H1 (cell line): ENCODE measurements at regions not wholly inside any gene's neighbourhood (a gene's known extent, or its start where the extent isn't known, plus 50 kb on each side); places are given as distances from the start of the nearest gene placed in this dataset.

Experiments
- CTCF ChIA-PET: fragments of 300-600 bp; sonication (Branson Sonifier 250); formaldehyde crosslinking; loops from one replicate; lab custom pipeline; 2021; ENCODE audit not compliant: partially characterized antibody; lab: Charles Lee
- POLR2A ChIA-PET: fragments of 300-600 bp; sonication (Branson Sonifier 250); formaldehyde crosslinking; loops from one replicate; lab custom pipeline; 2021; ENCODE audit warnings: inconsistent platforms; ENCODE audit not compliant: partially characterized antibody; lab: Charles Lee
- DNase-seq, 2 experiments: peaks; one replicate each; pipeline versions ENCODE4 v3.0.0 to v3.0.0-alpha.2; 2010 to 2022; ENCODE audit warnings: low spot score in 2 of 2, low read depth in 1 of 2, mixed read lengths in 1 of 2
- FAIRE-seq: peaks from 2 replicates; lab custom pipeline; 2011; peaks lifted over from hg19 to GRCh38; lab: Jason Lieb, UNC
- H2AFZ ChIP-seq: 2 replicates; pipeline ENCODE4 v1.8.1; 2012; ENCODE audit warnings: low read length, inconsistent platforms
- H2AK5ac ChIP-seq: 2 replicates; pipeline ENCODE4 v1.6.1; 2013; ENCODE audit warnings: low read depth, low read length
- H2BK120ac ChIP-seq: replicated peaks from 2 replicates; pipeline ENCODE3; 2013; ENCODE audit warnings: low read depth, low read length, inconsistent platforms
- H2BK12ac ChIP-seq: 2 replicates; pipeline ENCODE4 v1.6.1; 2013; ENCODE audit warnings: low read depth, low read length
- H2BK15ac ChIP-seq: 2 replicates; pipeline ENCODE4 v1.6.1; 2013; ENCODE audit warnings: low read length
- H2BK20ac ChIP-seq: 2 replicates; pipeline ENCODE4 v1.6.1; 2013; ENCODE audit warnings: low read length
- H2BK5ac ChIP-seq: 2 replicates; pipeline ENCODE4 v1.6.1; 2013; ENCODE audit warnings: low read depth, low read length
- H3K14ac ChIP-seq: 2 replicates; pipeline ENCODE4 v1.6.1; 2013; ENCODE audit warnings: inconsistent platforms; ENCODE audit not compliant: insufficient read length
- H3K18ac ChIP-seq: 2 replicates; pipeline ENCODE4 v1.6.1; 2013; ENCODE audit warnings: low read length; ENCODE audit errors: extremely low read depth
- H3K23ac ChIP-seq: 2 replicates; pipeline ENCODE4 v1.6.1; 2013; ENCODE audit warnings: inconsistent platforms; ENCODE audit not compliant: insufficient read length
- H3K23me2 ChIP-seq: 2 replicates; pipeline ENCODE4 v1.6.1; 2013; ENCODE audit warnings: low read depth, low read length
- H3K27ac ChIP-seq: 2 replicates; pipeline ENCODE4 v1.6.1; 2011; ENCODE audit warnings: low read depth, low read length, inconsistent platforms
- H3K27me3 ChIP-seq, 4 experiments: replicated peaks in 1 of 4; 1 replicate in 1 of 4; 2 replicates in 3 of 4; pipeline versions ENCODE4 v1.6.1 to v1.8.1; 2011 to 2013; ENCODE audit warnings: low read length in 3 of 4, mild to moderate bottlenecking in 3 of 4, inconsistent platforms in 2 of 4, mixed read lengths in 2 of 4, moderate library complexity in 1 of 4; ENCODE audit not compliant: control insufficient read depth in 3 of 4, insufficient read depth in 3 of 4; ENCODE audit errors: extremely low read depth in 1 of 4
- H3K36me3 ChIP-seq, 4 experiments: 2 replicates each; pipeline versions ENCODE4 v1.6.1 to v1.8.1; 2011 to 2013; ENCODE audit warnings: mild to moderate bottlenecking in 4 of 4, low read length in 3 of 4, moderate library complexity in 2 of 4, control low read depth in 1 of 4, inconsistent platforms in 1 of 4; ENCODE audit not compliant: insufficient read depth in 4 of 4, control insufficient read depth in 2 of 4
- H3K4ac ChIP-seq: replicated peaks from 2 replicates; pipeline ENCODE3; 2013; ENCODE audit warnings: low read length, low read depth, mixed read lengths, inconsistent platforms; ENCODE audit not compliant: insufficient read length
- H3K4me1 ChIP-seq, 4 experiments: replicated peaks in 1 of 4; 1 replicate in 1 of 4; 2 replicates in 3 of 4; pipeline versions ENCODE4 v1.6.1 to v1.8.1; 2011 to 2013; ENCODE audit warnings: low read length in 3 of 4, inconsistent platforms in 2 of 4, mixed read lengths in 1 of 4; ENCODE audit not compliant: insufficient read depth in 4 of 4, control insufficient read depth in 3 of 4
- H3K4me2 ChIP-seq, 2 experiments: 2 replicates each; pipeline versions ENCODE4 v1.6.1 to v1.8.1; 2011 to 2013; ENCODE audit warnings: low read depth in 2 of 2, low read length in 2 of 2, control low read depth in 1 of 2, inconsistent platforms in 1 of 2, mild to moderate bottlenecking in 1 of 2; ENCODE audit not compliant: insufficient read depth in 1 of 2
- H3K4me3 ChIP-seq, 4 experiments: fragments of 200-600, 300-600 bp in 1 of 4; sonication (generic), shearing (Covaris generic), sonication (Bioruptor Twin) in 1 of 4; 2 replicates each; pipeline versions ENCODE4 v1.5.1 to v1.8.1; 2011 to 2016; ENCODE audit warnings: low read length in 4 of 4, low read depth in 3 of 4, control low read depth in 2 of 4, inconsistent platforms in 2 of 4, mild to moderate bottlenecking in 2 of 4, mixed read lengths in 1 of 4, moderate library complexity in 1 of 4; ENCODE audit not compliant: insufficient read depth in 2 of 4; ENCODE audit errors: extremely low read depth in 1 of 4
- H3K56ac ChIP-seq: replicated peaks from 2 replicates; pipeline ENCODE3; 2013; ENCODE audit warnings: low read depth, mild to moderate bottlenecking, mixed read lengths, low read length, inconsistent platforms; ENCODE audit not compliant: insufficient read length
- H3K79me1 ChIP-seq: 2 replicates; pipeline ENCODE4 v1.6.1; 2013; ENCODE audit warnings: low read depth, low read length, control low read depth
- H3K79me2 ChIP-seq, 2 experiments: 2 replicates each; pipeline versions ENCODE4 v1.6.1 to v1.8.1; 2012 to 2013; ENCODE audit warnings: low read length in 2 of 2, mild to moderate bottlenecking in 2 of 2, inconsistent platforms in 1 of 2; ENCODE audit not compliant: insufficient read depth in 2 of 2, control insufficient read depth in 1 of 2
- H3K9ac ChIP-seq, 4 experiments: replicated peaks in 1 of 4; 1 replicate in 1 of 4; 2 replicates in 3 of 4; pipeline versions ENCODE4 v1.6.1 to v1.8.1; 2011 to 2013; ENCODE audit warnings: low read depth in 3 of 4, low read length in 3 of 4, control low read depth in 2 of 4, mild to moderate bottlenecking in 2 of 4, moderate library complexity in 2 of 4, inconsistent platforms in 1 of 4; ENCODE audit errors: extremely low read depth in 1 of 4
- H3K9me3 ChIP-seq, 2 experiments: 2 replicates each; pipeline versions ENCODE4 v1.6.1 to v1.8.1; 2012 to 2013; ENCODE audit warnings: mild to moderate bottlenecking in 2 of 2, moderate library complexity in 2 of 2, control low read depth in 1 of 2, inconsistent platforms in 1 of 2, low read depth in 1 of 2, low read length in 1 of 2, mixed read lengths in 1 of 2; ENCODE audit not compliant: insufficient read depth in 2 of 2
- H4K20me1 ChIP-seq, 2 experiments: replicated peaks in 1 of 2; 2 replicates each; pipeline versions ENCODE3 to v1.8.1; 2011 to 2013; ENCODE audit warnings: inconsistent platforms in 2 of 2, low read length in 2 of 2, mild to moderate bottlenecking in 1 of 2; ENCODE audit not compliant: insufficient read depth in 2 of 2, control insufficient read depth in 1 of 2
- H4K5ac ChIP-seq: 2 replicates; pipeline ENCODE4 v1.6.1; 2013; ENCODE audit warnings: low read length, low read depth, mixed read lengths, inconsistent platforms; ENCODE audit not compliant: insufficient read length
- H4K8ac ChIP-seq: 2 replicates; pipeline ENCODE4 v1.8.0; 2013; ENCODE audit warnings: mild to moderate bottlenecking, moderate library complexity, low read length, inconsistent platforms; ENCODE audit not compliant: insufficient read depth; ENCODE audit errors: extremely low read depth
- H4K91ac ChIP-seq: replicated peaks from 2 replicates; pipeline ENCODE3; 2013; ENCODE audit warnings: low read length, mixed read lengths, inconsistent platforms; ENCODE audit not compliant: insufficient read length
- KDM1A ChIP-seq: fragments of 200-600, 300-600 bp; sonication (generic); IDR thresholded peaks from 2 replicates; pipeline ENCODE4 v1.7.1; 2016; ENCODE audit warnings: mild to moderate bottlenecking, low read length, borderline replicate concordance
- WGBS, 2 experiments: shearing (Covaris generic) in 1 of 2; methylation state at CpG; one replicate each; pipeline versions ENCODE4 v1.1.6 to v1.1.7; 2013 to 2015; ENCODE audit warnings: low lambda C conversion rate in 2 of 2, mixed read lengths in 2 of 2, inconsistent platforms in 1 of 2, low coverage in 1 of 2, missing lambda C conversion rate in 1 of 2; ENCODE audit not compliant: insufficient replicate concordance in 2 of 2, insufficient coverage in 1 of 2, insufficient read length in 1 of 2; ENCODE audit errors: extremely low coverage in 1 of 2, missing lambda C conversion rate in 1 of 2; 5-methylcytosine and 5-hydroxymethylcytosine counted together

- no peak overlapping the region for H4K91ac ChIP-seq
- H3K56ac ChIP-seq, result no peak overlapping the region
- no peak overlapping the region for H2BK15ac ChIP-seq
- CTCF ChIA-PET, result no interaction called here
- H3K4me2 ChIP-seq, result no peak overlapping the region
- POLR2A ChIA-PET, result no interaction called here
- H3K9me3 ChIP-seq, result no peaks in the 10 kb centered on the region
- DNase-seq, result no peak
- no peak overlapping the region for H3K14ac ChIP-seq
- no peaks in the 10 kb centered on the region; a peak in 1 of 8 replicates for H3K36me3 ChIP-seq
- H2BK20ac ChIP-seq, result no peak overlapping the region
- TF ChIP-seq KDM1A, result no peak
- TF ChIP-seq, all 59 proteins: peak for 0
- H3K4me1 ChIP-seq, result no peaks in the 10 kb centered on the region
- H2AK5ac ChIP-seq, result no peak overlapping the region
- H3K4ac ChIP-seq, result no peak overlapping the region
- H3K79me2 ChIP-seq, result no peaks in the 10 kb centered on the region
- H3K79me1 ChIP-seq, result no peaks in the 10 kb centered on the region
- FAIRE-seq, result no peak
- H3K27me3 ChIP-seq, result no peaks in the 10 kb centered on the region
- no peak overlapping the region for H2AFZ ChIP-seq
- H3K9ac ChIP-seq, result no peak overlapping the region
- no peak overlapping the region for H2BK5ac ChIP-seq
- no peaks in the 10 kb centered on the region for H3K23me2 ChIP-seq
- no peak overlapping the region for H2BK12ac ChIP-seq
- no peak overlapping the region for H4K5ac ChIP-seq
- 93% methylated on average over 1 of the region's 1 CpG; no CpG with 5 or more reads in 1 of the 2 experiments for WGBS, 2 experiments
- no peak overlapping the region for H3K23ac ChIP-seq
- H3K18ac ChIP-seq, result no peak overlapping the region
- no peak overlapping the region for H3K4me3 ChIP-seq
- H2BK120ac ChIP-seq, result no peak overlapping the region
- no peak overlapping the region for H4K8ac ChIP-seq
- H3K27ac ChIP-seq, result no peak overlapping the region
- H4K20me1 ChIP-seq, result no peaks in the 10 kb centered on the region
Measured at GRCh38 chrX:35288657-35289056, 346.1 kb downstream of the FAM47B start.
